OCI-LY1 (cell line): ENCODE measurements at regions not wholly inside any gene's neighbourhood (a gene's known extent, or its start where the extent isn't known, plus 50 kb on each side); places are given as distances from the start of the nearest gene placed in this dataset.

Experiments
- H2AFZ ChIP-seq: fragments of 200-600 bp; sonication (generic), shearing (Covaris generic); 2 replicates; pipeline ENCODE4 v1.6.0; 2014; ENCODE audit warnings: antibody characterized with exemption, mild to moderate bottlenecking, low read length
- H3F3A ChIP-seq: fragments of 200-600 bp; sonication (generic), shearing (Covaris generic); 2 replicates; pipeline ENCODE4 v1.6.0; 2014; ENCODE audit warnings: mild to moderate bottlenecking, antibody characterized with exemption, low read length, moderate library complexity; ENCODE audit not compliant: insufficient read depth
- H3K27ac ChIP-seq: fragments of 200-600 bp; sonication (generic); 2 replicates; pipeline ENCODE4 v1.5.1; 2014; ENCODE audit warnings: low read length, mixed run types, mild to moderate bottlenecking, low read depth; ENCODE audit not compliant: poor library complexity, severe bottlenecking
- H3K27me3 ChIP-seq: fragments of 200-600 bp; sonication (generic); 2 replicates; pipeline ENCODE4 v1.6.0; 2014; ENCODE audit warnings: antibody characterized with exemption, mild to moderate bottlenecking, low read length, moderate library complexity; ENCODE audit not compliant: insufficient read depth
- H3K36me3 ChIP-seq: fragments of 200-600 bp; sonication (generic); 2 replicates; pipeline ENCODE4 v1.6.1; 2014; ENCODE audit warnings: mild to moderate bottlenecking, antibody characterized with exemption, low read length, moderate library complexity, mixed read lengths; ENCODE audit not compliant: insufficient read depth
- H3K4me1 ChIP-seq: fragments of 200-600 bp; sonication (generic); 2 replicates; pipeline ENCODE4 v1.5.1; 2014; ENCODE audit warnings: mild to moderate bottlenecking, low read length, moderate library complexity; ENCODE audit not compliant: insufficient read depth, severe bottlenecking
- H3K4me2 ChIP-seq: fragments of 200-600 bp; sonication (generic), shearing (Covaris generic); 2 replicates; pipeline ENCODE4 v1.6.1; 2014; ENCODE audit warnings: low read length
- H3K4me3 ChIP-seq: fragments of 200-600 bp; sonication (generic); 2 replicates; pipeline ENCODE4 v1.5.1; 2014; ENCODE audit warnings: low read length, low read depth, mild to moderate bottlenecking, mixed read lengths; ENCODE audit not compliant: poor library complexity, severe bottlenecking
- H3K79me2 ChIP-seq: fragments of 200-600 bp; shearing (Covaris generic); 2 replicates; pipeline ENCODE4 v1.6.1; 2016; ENCODE audit warnings: mixed run types, low read length, mixed read lengths; ENCODE audit not compliant: insufficient read depth
- H3K9ac ChIP-seq: fragments of 200-600 bp; sonication (generic), shearing (Covaris generic); 2 replicates; pipeline ENCODE4 v1.6.1; 2014; ENCODE audit warnings: mild to moderate bottlenecking, low read length, mixed read lengths
- H3K9me2 ChIP-seq: fragments of 200-600 bp; sonication (generic), shearing (Covaris generic); 2 replicates; pipeline ENCODE4 v1.6.1; 2014; ENCODE audit warnings: low read depth, mild to moderate bottlenecking, low read length, mixed read lengths
- H3K9me3 ChIP-seq: fragments of 200-600 bp; shearing (Covaris generic); 2 replicates; pipeline ENCODE4 v1.6.1; 2014; ENCODE audit warnings: low read length, mixed read lengths
- H4K20me1 ChIP-seq: fragments of 200-600 bp; sonication (generic), shearing (Covaris generic); 2 replicates; pipeline ENCODE4 v1.6.0; 2016; ENCODE audit warnings: mild to moderate bottlenecking, low read length; ENCODE audit not compliant: insufficient read depth
- CTCF ChIP-seq: fragments of 200-600 bp; sonication (generic), shearing (Covaris generic); IDR thresholded peaks from 2 replicates; pipeline ENCODE4 v1.5.1; 2017; ENCODE audit warnings: mild to moderate bottlenecking, antibody characterized with exemption, low read length, moderate library complexity, mixed read lengths
- EZH2 ChIP-seq: fragments of 200-600 bp; sonication (generic), shearing (Covaris generic); IDR thresholded peaks from 2 replicates; pipeline ENCODE4 v1.8.0; 2017; ENCODE audit warnings: borderline replicate concordance, mixed run types, mild to moderate bottlenecking, antibody characterized with exemption, low read length, moderate library complexity, mixed read lengths

GRCh38 chr18:44594799-44595467 is 85.8 kb upstream of the SETBP1 start:
- no peaks in the 10 kb centered on the region for H3F3A ChIP-seq
- no peak overlapping the region for H3K9ac ChIP-seq
- H3K27me3 ChIP-seq: no peaks in the 10 kb centered on the region
- H3K4me1 ChIP-seq: no peaks in the 10 kb centered on the region
- no peaks in the 10 kb centered on the region for H3K9me2 ChIP-seq
- H4K20me1 ChIP-seq: no peaks in the 10 kb centered on the region
- H3K4me3 ChIP-seq: no peak overlapping the region
- no peak overlapping the region for H2AFZ ChIP-seq
- H3K9me3 ChIP-seq: no peaks in the 10 kb centered on the region
- H3K36me3 ChIP-seq: no peaks in the 10 kb centered on the region
- no peak overlapping the region for H3K27ac ChIP-seq
- no peaks in the 10 kb centered on the region for H3K79me2 ChIP-seq
- H3K4me2 ChIP-seq: no peak overlapping the region
- no peak for TF ChIP-seq CTCF
- TF ChIP-seq EZH2: no peak

- Histone ChIP-seq H3K9me2 (no peaks in the 10 kb centered on the region), H2AFZ (no peak overlapping the region), H3K4me3 (no peak overlapping the region), H3K9ac (no peak overlapping the region), H3K4me2 (no peak overlapping the region), H3K36me3 (no peaks in the 10 kb centered on the region), H3K27ac (no peak overlapping the region), H4K20me1 (no peaks in the 10 kb centered on the region), H3K79me2 (no peaks in the 10 kb centered on the region), H3K9me3 (no peaks in the 10 kb centered on the region), H3F3A (no peaks in the 10 kb centered on the region), H3K4me1 (no peaks in the 10 kb centered on the region), H3K27me3 (no peaks in the 10 kb centered on the region)
- TF ChIP-seq CTCF (no peak), EZH2 (no peak)
These were observed 82.9 kb upstream of the SETBP1 start for GRCh38 chr18:44597797-44598196.

- Histone ChIP-seq H3K79me2 (no peaks in the 10 kb centered on the region), H3K9me3 (no peaks in the 10 kb centered on the region), H2AFZ (no peak overlapping the region), H3K4me3 (no peak overlapping the region), H3K4me1 (no peaks in the 10 kb centered on the region), H3K4me2 (no peak overlapping the region), H3K9me2 (no peaks in the 10 kb centered on the region), H3K9ac (no peak overlapping the region), H3K27me3 (no peaks in the 10 kb centered on the region), H3K36me3 (no peaks in the 10 kb centered on the region), H3F3A (no peaks in the 10 kb centered on the region), H3K27ac (no peak overlapping the region), H4K20me1 (no peaks in the 10 kb centered on the region)
- TF ChIP-seq EZH2 (no peak), CTCF (no peak; the same call in 1 of the 2 replicates)
These were observed 82.2 kb upstream of the SETBP1 start for GRCh38 chr18:44598514-44598913.
